Activated CD8-positive, alpha-beta T cell treated with anti-CD3 and anti-CD28 coated beads, Interleukin-2, amount 10 ng/mL, durations not matched to agents 7 days and 5 days (primary cell): ENCODE measurements at regions not wholly inside any gene's neighbourhood (a gene's known extent, or its start where the extent isn't known, plus 50 kb on each side); places are given as distances from the start of the nearest gene placed in this dataset.
"Not testable (repeated sequence)": the region's sequence is repeated elsewhere in the genome, so short reads cannot be mapped to it uniquely, and the experiment has no call there.

ENCODE experiments used
- ATAC-seq: fragments of 150-1000 bp; cut with Tn5 transposase; one replicate; pipeline ENCODE4 v1.10.0; 2021; ENCODE audit warnings: moderate library complexity
- CTCF ChIA-PET: fragments of 350-600 bp; sonication (Branson Sonifier 250); formaldehyde crosslinking; loops from one replicate; lab custom pipeline; 2021; ENCODE audit warnings: antibody characterized with exemption; lab: Charles Lee
- POLR2A ChIA-PET: fragments of 350-600 bp; sonication (Branson Sonifier 250); formaldehyde crosslinking; loops from one replicate; lab custom pipeline; 2021; ENCODE audit warnings: antibody characterized with exemption; lab: Charles Lee
- DNase-seq: peaks from one replicate; pipeline ENCODE4 v3.0.0-alpha.2; 2020
- H3K27ac Mint-ChIP-seq: one replicate; pipeline ENCODE4 v1.8.0; 2021; ENCODE audit warnings: mild to moderate bottlenecking, mixed read lengths
- H3K27me3 Mint-ChIP-seq: one replicate; pipeline ENCODE4 v1.8.0; 2021; ENCODE audit warnings: low read depth, mixed read lengths
- H3K36me3 Mint-ChIP-seq: one replicate; pipeline ENCODE4 v1.8.0; 2021; ENCODE audit warnings: low read depth, mixed read lengths
- H3K4me1 Mint-ChIP-seq: one replicate; pipeline ENCODE4 v1.8.0; 2021; ENCODE audit warnings: low read depth, mixed read lengths
- H3K4me3 Mint-ChIP-seq: one replicate; pipeline ENCODE4 v1.8.0; 2021; ENCODE audit warnings: mild to moderate bottlenecking, mixed read lengths
- H3K9me3 Mint-ChIP-seq: one replicate; pipeline ENCODE4 v1.8.0; 2022; ENCODE audit warnings: mixed read lengths; ENCODE audit not compliant: insufficient read depth

GRCh38 chr14:83918546-83918945 lies 1611.4 kb upstream of the FLRT2 start:
- Mint-ChIP-seq H3K4me1 (no peaks in the 10 kb centered on the region), H3K27ac (no peak overlapping the region), H3K27me3 (no peaks in the 10 kb centered on the region), H3K36me3 (no peaks in the 10 kb centered on the region), H3K4me3 (no peak overlapping the region), H3K9me3 (peaks cover 17% of the 10 kb centered on the region)
- ChIA-PET POLR2A (interaction anchor here (0.6 kb wide), 1 partner anchor 8 kb away, joined by 3 read pairs; no protein-coding TSS in a partner anchor), CTCF (no interaction called here)
- no peak for ATAC-seq
- DNase-seq, result no peak

GRCh38 chr14:83919675-83920074 lies 1610.3 kb upstream of the FLRT2 start:
- POLR2A ChIA-PET, ATAC-seq, H3K27ac Mint-ChIP-seq, DNase-seq, H3K27me3 Mint-ChIP-seq, H3K4me3 Mint-ChIP-seq, H3K4me1 Mint-ChIP-seq, H3K36me3 Mint-ChIP-seq, CTCF ChIA-PET: not testable (repeated sequence)
- peaks cover 11% of the 10 kb centered on the region for H3K9me3 Mint-ChIP-seq

- ChIA-PET CTCF (no interaction called here), POLR2A (no interaction called here)
- H3K4me1 Mint-ChIP-seq, result no peaks in the 10 kb centered on the region
- H3K27me3 Mint-ChIP-seq, result no peaks in the 10 kb centered on the region
- ATAC-seq (no peak), DNase-seq (no peak)
- peaks cover 4% of the 10 kb centered on the region for H3K9me3 Mint-ChIP-seq
- H3K27ac Mint-ChIP-seq, result no peak overlapping the region
- no peak overlapping the region for H3K4me3 Mint-ChIP-seq
- no peaks in the 10 kb centered on the region for H3K36me3 Mint-ChIP-seq
Observed at GRCh38 chr14:83923842-83924241, 1606.1 kb upstream of the FLRT2 start.

GRCh38 chr14:83924259-83924658 lies 1605.7 kb upstream of the FLRT2 start:
- no peak overlapping the region for H3K4me3 Mint-ChIP-seq

GRCh38 chr14:83940253-83940652 lies 1589.7 kb upstream of the FLRT2 start:
- no peaks in the 10 kb centered on the region for H3K36me3 Mint-ChIP-seq
- no peak overlapping the region for H3K27ac Mint-ChIP-seq
- H3K4me1 Mint-ChIP-seq, result no peaks in the 10 kb centered on the region
- POLR2A ChIA-PET, result no interaction called here
- ATAC-seq (no peak), DNase-seq (no peak)
- CTCF ChIA-PET, result no interaction called here
- H3K9me3 Mint-ChIP-seq, result peaks cover 22% of the 10 kb centered on the region
- no peaks in the 10 kb centered on the region for H3K27me3 Mint-ChIP-seq
- no peak overlapping the region for H3K4me3 Mint-ChIP-seq

More at GRCh38 chr14:83924259-83924658, 1605.7 kb upstream of the FLRT2 start:
- H3K27ac Mint-ChIP-seq, result no peak overlapping the region
- H3K9me3 Mint-ChIP-seq, result peaks cover 4% of the 10 kb centered on the region
- no peaks in the 10 kb centered on the region for H3K27me3 Mint-ChIP-seq
- no peaks in the 10 kb centered on the region for H3K36me3 Mint-ChIP-seq
- DNase-seq, result no peak
- CTCF ChIA-PET, result no interaction called here
- no peak for ATAC-seq
- no peaks in the 10 kb centered on the region for H3K4me1 Mint-ChIP-seq
- POLR2A ChIA-PET, result no interaction called here

GRCh38 chr14:83958359-83958758 lies 1571.6 kb upstream of the FLRT2 start:
- no peak overlapping the region for H3K4me3 Mint-ChIP-seq
- no peak for ATAC-seq
- CTCF ChIA-PET, result no interaction called here
- POLR2A ChIA-PET, result no interaction called here
- no peaks in the 10 kb centered on the region for H3K36me3 Mint-ChIP-seq
- peaks cover 12% of the 10 kb centered on the region for H3K9me3 Mint-ChIP-seq
- no peaks in the 10 kb centered on the region for H3K4me1 Mint-ChIP-seq
- no peak for DNase-seq
- no peaks in the 10 kb centered on the region for H3K27me3 Mint-ChIP-seq
- no peak overlapping the region for H3K27ac Mint-ChIP-seq

- H3K4me3 Mint-ChIP-seq, result no peak overlapping the region
- H3K9me3 Mint-ChIP-seq, result peaks cover 12% of the 10 kb centered on the region
- H3K27ac Mint-ChIP-seq, result no peak overlapping the region
- no peaks in the 10 kb centered on the region for H3K27me3 Mint-ChIP-seq
- no peaks in the 10 kb centered on the region for H3K4me1 Mint-ChIP-seq
- ChIA-PET POLR2A (no interaction called here), CTCF (no interaction called here)
- no peak for ATAC-seq
- no peak for DNase-seq
- no peaks in the 10 kb centered on the region for H3K36me3 Mint-ChIP-seq
Observed at GRCh38 chr14:83960832-83961512, 1569.0 kb upstream of the FLRT2 start.

- ChIA-PET POLR2A (no interaction called here), CTCF (no interaction called here)
- no peak overlapping the region for H3K4me3 Mint-ChIP-seq
- DNase-seq (no peak), ATAC-seq (no peak)
- no peaks in the 10 kb centered on the region for H3K36me3 Mint-ChIP-seq
- H3K4me1 Mint-ChIP-seq, result no peaks in the 10 kb centered on the region
- H3K27me3 Mint-ChIP-seq, result no peaks in the 10 kb centered on the region
- no peak overlapping the region for H3K27ac Mint-ChIP-seq
- peaks cover 27% of the 10 kb centered on the region for H3K9me3 Mint-ChIP-seq
Observed at GRCh38 chr14:83969998-83970397, 1559.9 kb upstream of the FLRT2 start.

GRCh38 chr14:83972631-83973030 lies 1557.3 kb upstream of the FLRT2 start:
- CTCF ChIA-PET, result no interaction called here
- Mint-ChIP-seq H3K9me3 (peaks cover 23% of the 10 kb centered on the region), H3K27ac (no peak overlapping the region), H3K27me3 (no peaks in the 10 kb centered on the region), H3K4me1 (no peaks in the 10 kb centered on the region), H3K36me3 (no peaks in the 10 kb centered on the region), H3K4me3 (no peak overlapping the region)
- ATAC-seq (no peak), DNase-seq (no peak)
- POLR2A ChIA-PET, result no interaction called here

GRCh38 chr14:83974647-83975163 lies 1555.2 kb upstream of the FLRT2 start:
- no peaks in the 10 kb centered on the region for H3K4me1 Mint-ChIP-seq
- DNase-seq (no peak), ATAC-seq (no peak)
- ChIA-PET CTCF (no interaction called here), POLR2A (no interaction called here)
- H3K27me3 Mint-ChIP-seq, result no peaks in the 10 kb centered on the region
- H3K9me3 Mint-ChIP-seq, result peaks cover 15% of the 10 kb centered on the region
- H3K4me3 Mint-ChIP-seq, result no peak overlapping the region
- no peak overlapping the region for H3K27ac Mint-ChIP-seq
- no peaks in the 10 kb centered on the region for H3K36me3 Mint-ChIP-seq

- no peaks in the 10 kb centered on the region for H3K36me3 Mint-ChIP-seq
- peaks cover 15% of the 10 kb centered on the region for H3K9me3 Mint-ChIP-seq
- ATAC-seq (no peak), DNase-seq (no peak)
- H3K4me1 Mint-ChIP-seq, result no peaks in the 10 kb centered on the region
- H3K4me3 Mint-ChIP-seq, result no peak overlapping the region
- no peak overlapping the region for H3K27ac Mint-ChIP-seq
- ChIA-PET CTCF (no interaction called here), POLR2A (no interaction called here)
- no peaks in the 10 kb centered on the region for H3K27me3 Mint-ChIP-seq
Observed at GRCh38 chr14:83975435-83975834, 1554.5 kb upstream of the FLRT2 start.

GRCh38 chr14:83975841-83976770 lies 1553.8 kb upstream of the FLRT2 start:
- Mint-ChIP-seq H3K27me3 (no peaks in the 10 kb centered on the region), H3K9me3 (peaks cover 15% of the 10 kb centered on the region)

More at GRCh38 chr14:83975841-83976770, 1553.8 kb upstream of the FLRT2 start:
- Mint-ChIP-seq H3K4me3 (no peak overlapping the region), H3K4me1 (no peaks in the 10 kb centered on the region), H3K27ac (no peak overlapping the region), H3K36me3 (no peaks in the 10 kb centered on the region)
- no peak for ATAC-seq
- CTCF ChIA-PET, result no interaction called here
- DNase-seq, result no peak
- POLR2A ChIA-PET, result no interaction called here
